SIG-M5 treated with dmso at 0.1 percent for 504 hours (cell line): ENCODE measurements at regions not wholly inside any gene's neighbourhood (a gene's known extent, or its start where the extent isn't known, plus 50 kb on each side); places are given as distances from the start of the nearest gene placed in this dataset.

Experiments
- DNase-seq: peaks from one replicate; lab custom pipeline; 2025; ENCODE audit not compliant: unreplicated experiment; lab: John Stamatoyannopoulos, UW

- no peak for DNase-seq
Observed at GRCh38 chr4:122514671-122515070, 58.1 kb upstream of the IL2 start.

GRCh38 chr4:122512430-122512829, 55.9 kb upstream of the IL2 start:
- DNase-seq: no peak

- DNase-seq: peak; percentile 28
Observed at GRCh38 chr4:122508083-122508482, 51.6 kb upstream of the IL2 start.
